SH-SY5Y (cell line): ENCODE measurements at regions not wholly inside any gene's neighbourhood (a gene's known extent, or its start where the extent isn't known, plus 50 kb on each side); places are given as distances from the start of the nearest gene placed in this dataset.

Experiments used
- GATA2 ChIP-seq: IDR thresholded peaks from 2 replicates; pipeline ENCODE4 v1.6.1; 2011; ENCODE audit warnings: mild to moderate bottlenecking, low read depth, low read length
- GATA3 ChIP-seq: IDR thresholded peaks from 2 replicates; pipeline ENCODE4 v1.6.1; 2011; ENCODE audit warnings: low read depth, mild to moderate bottlenecking, low read length, moderate library complexity

- no peak for TF ChIP-seq GATA2
- TF ChIP-seq GATA3: no peak
Measured at GRCh38 chr3:166211451-166211850, 374.2 kb upstream of the BCHE start.

DNA sequence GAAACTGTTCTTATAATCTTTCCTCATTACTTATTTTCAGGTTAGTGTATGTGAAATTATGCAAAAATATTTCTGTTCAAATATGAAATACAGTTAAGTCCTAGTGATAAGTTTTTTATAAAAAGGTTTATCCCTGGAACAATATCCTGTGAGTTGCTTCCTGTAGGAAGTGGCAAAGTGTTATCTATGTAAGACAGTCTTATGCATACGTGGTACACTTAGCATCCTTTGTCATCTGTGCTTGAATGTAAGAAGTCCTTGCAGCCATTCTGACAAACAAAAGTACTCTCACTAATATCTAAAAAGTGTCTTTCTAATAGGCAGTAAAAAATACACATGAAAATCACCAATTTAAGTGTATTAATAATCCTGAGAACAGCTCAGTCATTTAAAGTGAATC, 372.5 kb upstream of the BCHE start:
- TF ChIP-seq GATA3 (no peak), GATA2 (no peak)

- TF ChIP-seq GATA3 (no peak), GATA2 (no peak)
Measured at GRCh38 chr3:166205158-166205557, 367.9 kb upstream of the BCHE start.

DNA sequence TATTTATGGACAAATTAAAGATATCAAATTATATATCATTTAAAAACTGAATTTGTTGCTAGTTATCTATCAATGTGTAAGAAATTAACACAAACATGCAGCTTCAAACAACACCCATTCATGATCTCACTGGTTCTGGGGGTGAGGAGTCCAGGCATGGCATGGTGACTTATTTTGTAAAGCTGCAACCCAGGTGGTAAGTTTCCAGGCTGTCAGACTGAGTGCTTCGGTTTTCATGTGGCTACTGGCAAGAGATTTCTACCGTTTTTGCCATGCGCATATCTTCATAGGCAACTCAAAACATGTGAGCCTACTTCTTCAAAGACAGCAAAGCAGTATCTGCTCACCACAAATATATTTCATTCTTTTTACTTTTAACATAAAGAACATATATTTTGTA, 364.3 kb upstream of the BCHE start:
- TF ChIP-seq GATA3 (no peak), GATA2 (no peak)

DNA sequence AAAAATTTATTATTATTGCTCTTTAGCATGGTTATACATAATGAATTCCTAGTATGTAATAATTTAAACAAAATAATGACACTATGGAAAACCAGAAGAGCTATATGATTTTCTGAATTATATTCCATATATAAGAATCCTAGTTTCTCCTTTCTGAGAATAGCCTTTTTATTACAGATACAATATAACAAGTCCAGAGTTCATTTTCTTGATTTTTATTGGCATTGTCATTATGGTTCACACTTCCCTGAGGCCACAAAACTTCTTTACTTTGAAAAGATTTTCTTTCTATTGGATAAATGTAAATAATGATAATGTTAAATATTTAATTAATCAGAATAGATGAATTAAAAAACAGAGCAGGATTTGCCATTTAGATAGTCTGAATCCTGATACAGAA, 362.3 kb upstream of the BCHE start:
- TF ChIP-seq GATA2: no peak
- TF ChIP-seq GATA3: no peak

DNA sequence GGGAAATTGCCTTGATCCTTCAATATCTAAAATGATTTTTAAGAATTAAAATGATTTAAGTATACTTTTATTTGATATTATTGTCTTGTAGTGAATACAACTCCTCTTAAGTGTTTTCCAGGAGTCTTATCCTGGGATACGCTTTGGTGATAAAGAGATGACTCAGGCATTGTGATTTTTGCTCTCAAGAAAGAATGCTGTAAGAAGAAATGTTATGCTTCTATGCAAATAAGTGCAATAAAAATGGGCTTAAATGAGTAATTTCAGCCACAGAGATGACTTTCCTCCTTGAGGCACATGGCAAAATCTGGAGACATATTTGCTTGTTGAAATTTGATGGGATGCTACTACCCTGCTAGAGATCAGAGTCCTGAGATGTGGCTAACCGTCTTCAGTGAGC, 358.6 kb upstream of the BCHE start:
- TF ChIP-seq GATA3 (no peak), GATA2 (no peak)

DNA sequence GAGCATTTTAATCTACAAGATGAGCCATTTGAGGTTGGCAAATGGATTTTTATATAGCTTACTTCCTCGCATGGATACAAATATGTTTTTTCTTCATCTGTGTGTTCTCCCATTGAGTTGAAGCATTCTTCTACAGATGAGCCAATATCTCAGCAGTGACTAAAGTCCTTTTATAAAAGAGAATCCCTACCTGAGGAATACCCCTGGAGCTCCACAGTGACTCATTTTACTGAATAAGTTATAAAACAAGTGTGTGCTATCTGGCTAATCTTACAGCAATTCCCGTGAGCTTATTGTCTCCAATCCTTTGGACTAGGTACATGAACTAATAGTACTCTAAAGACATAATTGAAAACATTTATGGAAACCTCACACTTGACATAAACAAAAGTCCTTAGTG, 354.2 kb upstream of the BCHE start:
- TF ChIP-seq GATA2 (no peak), GATA3 (no peak)

DNA sequence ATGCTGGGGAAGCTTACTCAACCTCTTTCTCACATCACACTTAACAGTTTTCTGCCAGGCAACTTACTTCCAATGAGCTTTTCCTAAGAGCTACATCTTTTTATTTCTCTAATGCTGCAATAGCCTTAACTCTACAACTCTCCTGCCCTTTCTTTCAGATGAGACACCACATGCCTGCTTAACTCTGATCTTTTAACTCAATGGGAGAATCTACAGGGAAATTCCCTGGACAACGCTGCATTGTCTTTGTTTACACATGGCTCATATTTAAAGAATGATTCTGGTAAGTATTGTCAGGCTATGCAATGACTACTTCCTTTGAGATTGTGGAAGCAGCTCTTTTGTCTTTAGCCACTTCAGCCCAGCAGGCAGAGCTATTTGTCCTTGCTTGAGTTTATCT, 353.1 kb upstream of the BCHE start:
- TF ChIP-seq GATA2 (no peak), GATA3 (no peak)

GRCh38 chr3:166187237-166187636, 350.0 kb upstream of the BCHE start:
- TF ChIP-seq GATA2: no peak
- no peak for TF ChIP-seq GATA3

DNA sequence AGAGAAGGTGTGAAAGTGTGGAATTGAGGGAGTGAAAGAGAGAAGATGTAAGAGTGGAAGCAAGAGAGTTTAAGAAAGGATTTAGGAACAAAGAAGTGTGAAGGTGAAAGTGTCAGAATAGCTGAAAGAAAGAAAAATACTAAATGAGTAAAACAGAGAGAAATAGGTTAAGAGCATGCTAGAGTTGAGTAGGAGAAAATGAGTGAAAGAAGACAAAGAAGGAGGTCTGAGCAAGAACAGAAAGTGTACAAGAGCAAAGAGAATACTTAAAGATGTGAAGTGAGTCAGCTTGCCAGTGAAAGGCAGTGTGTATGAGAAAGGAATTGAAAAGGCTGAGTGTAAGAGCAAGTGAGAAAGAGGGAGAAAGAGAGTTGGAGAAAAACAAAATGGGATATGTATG, 348.8 kb upstream of the BCHE start:
- TF ChIP-seq GATA2 (no peak), GATA3 (no peak)

DNA sequence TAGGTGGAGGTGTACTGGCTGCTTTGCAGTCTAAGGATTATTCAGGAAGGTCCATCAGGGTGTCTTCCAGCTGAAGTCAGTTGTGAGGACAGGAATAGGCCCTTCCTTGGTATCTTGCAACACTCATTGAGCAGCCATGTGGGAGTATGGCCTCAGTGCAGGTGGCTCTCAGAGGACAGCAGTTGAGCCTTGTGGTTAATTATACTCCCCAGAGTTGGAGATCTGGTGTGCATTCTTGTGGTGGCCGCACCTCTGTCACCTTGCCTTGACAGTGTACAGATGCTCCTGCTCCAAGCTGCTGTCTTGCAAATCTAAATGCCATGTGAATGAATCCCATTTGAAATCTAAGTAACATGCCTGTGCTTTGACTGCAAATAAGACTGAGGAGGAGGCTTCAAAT, 339.9 kb upstream of the BCHE start:
- no peak for TF ChIP-seq GATA2
- TF ChIP-seq GATA3: no peak

GRCh38 chr3:166171695-166172094, 334.5 kb upstream of the BCHE start:
- TF ChIP-seq GATA3 (no peak), GATA2 (no peak)

GRCh38 chr3:166169681-166170080, 332.5 kb upstream of the BCHE start:
- no peak for TF ChIP-seq GATA2
- TF ChIP-seq GATA3: no peak

DNA sequence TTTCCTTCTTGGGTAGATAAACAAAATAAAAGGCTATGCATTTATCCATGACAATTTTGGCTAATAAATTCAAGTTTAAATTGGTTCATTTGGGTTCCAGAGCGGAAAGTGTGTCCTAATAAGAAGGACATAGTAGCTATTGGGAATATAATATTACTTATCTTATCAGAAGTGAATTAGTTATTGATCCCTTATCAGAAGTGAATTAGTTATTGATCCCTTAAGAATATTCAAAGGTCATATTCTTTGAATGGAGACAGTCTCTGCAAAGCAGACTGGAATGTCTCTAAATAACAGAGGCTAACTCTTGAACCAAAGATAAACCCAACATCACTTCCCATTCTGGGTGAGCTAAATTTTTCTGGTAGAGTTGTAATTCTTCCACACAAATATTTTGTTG, 290.7 kb upstream of the BCHE start:
- no peak for TF ChIP-seq GATA2
- no peak for TF ChIP-seq GATA3

DNA sequence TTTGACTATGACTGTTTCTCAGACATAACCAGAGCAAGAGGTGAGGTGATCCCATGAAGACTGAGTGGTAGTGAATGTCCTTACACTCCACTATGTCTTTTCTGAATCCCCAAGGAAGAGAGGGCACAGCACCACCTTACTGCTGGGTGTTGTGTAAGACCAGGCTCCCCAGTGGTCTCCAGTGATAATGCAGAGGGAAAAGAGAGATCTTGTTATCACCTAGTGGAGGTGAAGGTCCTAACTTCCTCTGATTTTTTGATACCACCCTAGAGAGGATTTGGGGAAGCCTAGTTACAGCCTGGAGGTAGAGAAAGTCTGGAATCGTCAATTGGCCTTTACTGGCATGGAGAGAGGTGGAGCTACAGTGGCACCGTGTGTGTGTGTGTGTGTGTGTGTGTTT, 288.0 kb upstream of the BCHE start:
- no peak for TF ChIP-seq GATA2
- TF ChIP-seq GATA3: no peak

DNA sequence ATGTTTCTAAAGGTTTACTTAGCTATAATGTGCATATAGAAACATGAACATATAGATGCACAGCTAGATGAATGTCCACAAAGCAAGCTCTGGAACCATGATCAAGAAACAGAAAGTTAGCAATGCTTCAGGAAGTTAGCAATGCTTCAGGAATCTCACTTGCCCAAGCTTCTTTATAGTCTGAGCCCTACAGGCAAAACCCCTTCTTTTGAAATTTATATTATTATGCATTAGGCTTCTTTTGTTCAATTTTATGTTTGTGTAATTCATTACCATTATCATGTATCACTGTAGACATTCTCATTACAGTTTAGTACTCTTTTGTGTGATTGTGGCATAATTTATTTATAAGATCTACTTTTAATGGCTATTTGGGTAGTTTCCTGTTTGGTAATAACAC, 286.4 kb upstream of the BCHE start:
- no peak for TF ChIP-seq GATA2
- no peak for TF ChIP-seq GATA3

DNA sequence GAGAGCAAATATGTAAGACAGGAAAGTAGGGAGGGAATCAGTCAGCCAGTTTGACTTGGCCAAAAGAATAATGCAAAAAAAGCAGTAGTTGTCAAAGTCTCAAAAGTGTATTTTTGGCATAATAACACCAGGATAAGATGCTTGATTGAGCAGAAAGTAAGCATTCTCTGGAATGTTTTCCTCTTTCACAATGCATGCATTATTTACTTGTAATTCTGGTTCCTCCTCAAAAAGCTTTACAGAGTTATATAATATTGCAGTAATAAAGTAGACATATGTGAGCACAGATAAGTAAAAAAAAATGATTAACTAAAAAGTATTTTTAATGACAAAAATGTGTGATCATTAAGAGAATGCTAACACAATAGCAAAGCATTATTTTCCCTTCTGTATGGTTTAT, 285.9 kb upstream of the BCHE start:
- TF ChIP-seq GATA2 (no peak), GATA3 (no peak)

DNA sequence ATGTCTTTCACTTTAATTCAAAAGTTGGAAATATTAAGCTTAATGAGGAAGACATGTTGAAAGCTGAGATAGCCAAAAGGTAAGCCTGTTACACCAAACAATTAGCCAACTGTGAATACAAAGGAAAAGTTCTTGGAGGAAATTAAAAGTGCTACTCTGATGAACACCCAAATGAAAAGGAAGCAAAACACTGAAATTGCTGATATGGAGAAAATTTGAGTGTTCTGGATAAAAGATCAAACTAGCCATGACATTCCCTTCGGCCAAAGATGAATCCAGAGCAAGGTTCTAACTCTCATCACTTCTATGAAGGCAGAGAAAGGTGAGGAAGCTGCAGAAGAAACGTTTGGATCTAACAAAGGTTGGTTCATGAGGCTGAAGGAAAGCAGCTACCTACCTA, 280.8 kb upstream of the BCHE start:
- TF ChIP-seq GATA2: no peak
- TF ChIP-seq GATA3: no peak

GRCh38 chr3:166114448-166114847, 277.2 kb upstream of the BCHE start:
- no peak for TF ChIP-seq GATA2
- no peak for TF ChIP-seq GATA3
